H9 (cell line): ENCODE measurements at regions not wholly inside any gene's neighbourhood (a gene's known extent, or its start where the extent isn't known, plus 50 kb on each side); places are given as distances from the start of the nearest gene placed in this dataset.

Source experiments
- DNase-seq: peaks from one replicate; pipeline ENCODE4 v3.0.0-alpha.2; 2017
- H2AFZ ChIP-seq: one replicate; pipeline ENCODE4 v1.6.1; 2013; ENCODE audit warnings: mild to moderate bottlenecking, low read length, control low read depth, moderate library complexity
- H2AK5ac ChIP-seq: 2 replicates; pipeline ENCODE4 v1.6.1; 2013; ENCODE audit warnings: low read length, control low read depth, mixed read lengths; ENCODE audit not compliant: insufficient read length
- H2BK120ac ChIP-seq: one replicate; pipeline ENCODE4 v1.6.1; 2013; ENCODE audit warnings: low read depth, mild to moderate bottlenecking, low read length, control low read depth, inconsistent platforms; ENCODE audit not compliant: poor library complexity, severe bottlenecking
- H2BK12ac ChIP-seq: 2 replicates; pipeline ENCODE4 v1.6.1; 2013; ENCODE audit warnings: low read length, control low read depth, mixed read lengths, low read depth; ENCODE audit not compliant: insufficient read length
- H2BK15ac ChIP-seq: 2 replicates; pipeline ENCODE4 v1.6.1; 2013; ENCODE audit warnings: low read depth, low read length, control low read depth
- H2BK20ac ChIP-seq: one replicate; pipeline ENCODE4 v1.6.1; 2013; ENCODE audit warnings: low read depth, mild to moderate bottlenecking, low read length, control low read depth, inconsistent platforms; ENCODE audit not compliant: poor library complexity, severe bottlenecking
- H2BK5ac ChIP-seq: 2 replicates; pipeline ENCODE4 v1.6.1; 2013; ENCODE audit warnings: low read length, control low read depth, mixed read lengths; ENCODE audit not compliant: insufficient read length
- H3K14ac ChIP-seq: 2 replicates; pipeline ENCODE4 v1.6.1; 2013; ENCODE audit warnings: low read length, control low read depth; ENCODE audit not compliant: insufficient read depth
- H3K18ac ChIP-seq: 2 replicates; pipeline ENCODE4 v1.6.1; 2013; ENCODE audit warnings: low read depth, mild to moderate bottlenecking, mixed read lengths, low read length, control low read depth; ENCODE audit not compliant: insufficient read length
- H3K23ac ChIP-seq: 2 replicates; pipeline ENCODE4 v1.6.1; 2013; ENCODE audit warnings: low read length, control low read depth, mixed read lengths, low read depth; ENCODE audit not compliant: insufficient read length
- H3K23me2 ChIP-seq: 2 replicates; pipeline ENCODE4 v1.6.1; 2013; ENCODE audit warnings: low read depth, mild to moderate bottlenecking, mixed read lengths, low read length, control low read depth; ENCODE audit not compliant: insufficient read length, poor library complexity, severe bottlenecking
- H3K27ac ChIP-seq: 2 replicates; pipeline ENCODE4 v1.5.1; 2013; ENCODE audit warnings: low read length, control low read depth, mixed read lengths, low read depth; ENCODE audit not compliant: insufficient read length
- H3K27me3 ChIP-seq: 2 replicates; pipeline ENCODE4 v1.6.1; 2013; ENCODE audit warnings: low read length, control low read depth, inconsistent platforms; ENCODE audit not compliant: insufficient read depth
- H3K4ac ChIP-seq: 2 replicates; pipeline ENCODE4 v1.6.1; 2013; ENCODE audit warnings: low read depth, mild to moderate bottlenecking, control low read depth, inconsistent platforms, low read length, moderate library complexity
- H3K4me1 ChIP-seq: 2 replicates; pipeline ENCODE4 v1.6.1; 2013; ENCODE audit warnings: low read length, control low read depth, inconsistent platforms; ENCODE audit not compliant: insufficient read depth
- H3K4me2 ChIP-seq: 2 replicates; pipeline ENCODE4 v1.6.1; 2013; ENCODE audit warnings: low read length, control low read depth, mixed read lengths; ENCODE audit not compliant: insufficient read length, insufficient read depth
- H3K56ac ChIP-seq: 2 replicates; pipeline ENCODE4 v1.6.1; 2013; ENCODE audit warnings: low read depth, mild to moderate bottlenecking, mixed read lengths, low read length, control low read depth; ENCODE audit not compliant: insufficient read length
- H3K79me1 ChIP-seq: 2 replicates; pipeline ENCODE4 v1.6.1; 2013; ENCODE audit warnings: low read depth, mild to moderate bottlenecking, moderate library complexity, low read length, control low read depth, inconsistent platforms; ENCODE audit not compliant: insufficient read depth, poor library complexity, severe bottlenecking
- H3K79me2 ChIP-seq: 2 replicates; pipeline ENCODE4 v1.6.1; 2013; ENCODE audit warnings: low read length, control low read depth, inconsistent platforms; ENCODE audit not compliant: insufficient read depth
- H3K9ac ChIP-seq: 2 replicates; pipeline ENCODE4 v1.6.1; 2013; ENCODE audit warnings: low read length, control low read depth, mixed read lengths; ENCODE audit not compliant: insufficient read length; ENCODE audit errors: extremely low read depth
- H3K9me3 ChIP-seq: one replicate; pipeline ENCODE4 v1.6.1; 2013; ENCODE audit warnings: low read depth, low read length, inconsistent platforms; ENCODE audit not compliant: control insufficient read depth
- H3T11ph ChIP-seq: one replicate; pipeline ENCODE4 v1.6.1; 2013; ENCODE audit warnings: mild to moderate bottlenecking, low read length, control low read depth, inconsistent platforms
- H4K20me1 ChIP-seq: one replicate; pipeline ENCODE4 v1.6.1; 2013; ENCODE audit not compliant: control insufficient read depth, insufficient read length, insufficient read depth
- H4K5ac ChIP-seq: 2 replicates; pipeline ENCODE4 v1.6.1; 2013; ENCODE audit warnings: low read depth, mild to moderate bottlenecking, mixed read lengths, low read length, control low read depth; ENCODE audit not compliant: insufficient read length
- H4K8ac ChIP-seq: replicated peaks from 2 replicates; pipeline ENCODE4 v1.6.1; 2013; ENCODE audit warnings: low read length, control low read depth, mixed read lengths, low read depth; ENCODE audit not compliant: insufficient read length
- H4K91ac ChIP-seq: 2 replicates; pipeline ENCODE4 v1.6.1; 2013; ENCODE audit warnings: low read depth, mild to moderate bottlenecking, moderate library complexity, mixed read lengths, low read length, control low read depth; ENCODE audit not compliant: insufficient read length
- H3K27ac Mint-ChIP-seq, 3 experiments: 2 replicates in 2 of 3; 3 replicates in 1 of 3; pipeline ENCODE4 v1.8.0; 2020 to 2021; ENCODE audit warnings: mixed read lengths in 3 of 3, mild to moderate bottlenecking in 1 of 3, moderate library complexity in 1 of 3
- H3K27me3 Mint-ChIP-seq: 2 replicates; pipeline ENCODE4 v1.8.0; 2021; ENCODE audit warnings: low read depth, mild to moderate bottlenecking, moderate library complexity, mixed read lengths
- H3K36me3 Mint-ChIP-seq, 3 experiments: 2 replicates in 2 of 3; 3 replicates in 1 of 3; pipeline ENCODE4 v1.8.0; 2020 to 2021; ENCODE audit warnings: low read depth in 3 of 3, mixed read lengths in 3 of 3; ENCODE audit not compliant: insufficient read depth in 1 of 3
- H3K4me1 Mint-ChIP-seq, 2 experiments: 2 replicates each; pipeline ENCODE4 v1.8.0; 2020; ENCODE audit warnings: mixed read lengths in 2 of 2
- H3K4me3 Mint-ChIP-seq, 2 experiments: 2 replicates in 1 of 2; 3 replicates in 1 of 2; pipeline ENCODE4 v1.8.0; 2020 to 2021; ENCODE audit warnings: mild to moderate bottlenecking in 2 of 2, mixed read lengths in 2 of 2, moderate library complexity in 1 of 2
- H3K9me3 Mint-ChIP-seq, 2 experiments: 2 replicates in 1 of 2; 3 replicates in 1 of 2; pipeline ENCODE4 v1.8.0; 2020; ENCODE audit warnings: mild to moderate bottlenecking in 2 of 2, mixed read lengths in 2 of 2, moderate library complexity in 1 of 2
- CTCF ChIP-seq: fragments of 200-600 bp; sonication (generic); conservative IDR thresholded peaks from 3 replicates; pipeline ENCODE4 v1.8.0; 2021; ENCODE audit warnings: antibody characterized with exemption, mild to moderate bottlenecking
- WGBS: extraction: QIAGEN DNeasy Blood & Tissue Kit; methylation state at CpG from one replicate; pipeline ENCODE4 v1.1.7; 2013; ENCODE audit warnings: missing lambda C conversion rate, low lambda C conversion rate, mixed read lengths; ENCODE audit not compliant: insufficient read length; ENCODE audit errors: extremely low coverage; 5-methylcytosine and 5-hydroxymethylcytosine counted together

GRCh38 chr13:69109891-69110525 lies 997.6 kb upstream of the ATXN8OS start:
- Histone ChIP-seq H2AFZ (no peak overlapping the region), H3K23me2 (no peaks in the 10 kb centered on the region), H3K56ac (no peak overlapping the region), H3T11ph (no peak overlapping the region), H3K4me2 (no peak overlapping the region), H3K79me2 (no peaks in the 10 kb centered on the region), H2BK15ac (no peak overlapping the region), H2BK12ac (no peak overlapping the region), H4K91ac (no peak overlapping the region), H3K27ac (no peak overlapping the region), H3K9me3 (peaks cover 6% of the 10 kb centered on the region), H4K8ac (no peak overlapping the region), H4K20me1 (no peaks in the 10 kb centered on the region), H2BK5ac (no peak overlapping the region), H3K9ac (no peak overlapping the region), H2BK120ac (no peak overlapping the region), H4K5ac (no peak overlapping the region), H3K27me3 (no peaks in the 10 kb centered on the region), H2BK20ac (no peak overlapping the region), H3K79me1 (no peaks in the 10 kb centered on the region), H3K14ac (no peak overlapping the region), H3K4me1 (no peaks in the 10 kb centered on the region), H3K18ac (no peak overlapping the region), H3K4ac (no peak overlapping the region), H2AK5ac (no peak overlapping the region), H3K23ac (no peak overlapping the region)
- whole genome bisulfite sequencing, result no CpG with 5 or more reads among the region's 3 CpGs
- peaks cover 8 to 19% (median 18%) of the 10 kb centered on the region in 3 experiments for H3K36me3 Mint-ChIP-seq
- no peaks in the 10 kb centered on the region for H3K27me3 Mint-ChIP-seq
- no peaks in the 10 kb centered on the region for H3K4me1 Mint-ChIP-seq
- no peak for TF ChIP-seq CTCF
- H3K9me3 Mint-ChIP-seq, result peaks cover 12 to 13% of the 10 kb centered on the region in 2 experiments; a peak in 3 of 5 replicates
- DNase-seq, result peak; percentile 31
- no peak overlapping the region for H3K27ac Mint-ChIP-seq
- no peak overlapping the region for H3K4me3 Mint-ChIP-seq
